GM19455 (cell line): ENCODE measurements at regions not wholly inside any gene's neighbourhood (a gene's known extent, or its start where the extent isn't known, plus 50 kb on each side); places are given as distances from the start of the nearest gene placed in this dataset.
"Not testable (repeated sequence)": the region's sequence is repeated elsewhere in the genome, so short reads cannot be mapped to it uniquely, and the experiment has no call there.

Experiments
- ATAC-seq: cut with Tn5 transposase; IDR thresholded peaks from one replicate; pipeline ENCODE4 v1.9.1; 2021; ENCODE audit not compliant: unreplicated experiment

- ATAC-seq: no peak
Measured at GRCh38 chr3:154684440-154684839, 254.4 kb upstream of the GPR149 start.

DNA sequence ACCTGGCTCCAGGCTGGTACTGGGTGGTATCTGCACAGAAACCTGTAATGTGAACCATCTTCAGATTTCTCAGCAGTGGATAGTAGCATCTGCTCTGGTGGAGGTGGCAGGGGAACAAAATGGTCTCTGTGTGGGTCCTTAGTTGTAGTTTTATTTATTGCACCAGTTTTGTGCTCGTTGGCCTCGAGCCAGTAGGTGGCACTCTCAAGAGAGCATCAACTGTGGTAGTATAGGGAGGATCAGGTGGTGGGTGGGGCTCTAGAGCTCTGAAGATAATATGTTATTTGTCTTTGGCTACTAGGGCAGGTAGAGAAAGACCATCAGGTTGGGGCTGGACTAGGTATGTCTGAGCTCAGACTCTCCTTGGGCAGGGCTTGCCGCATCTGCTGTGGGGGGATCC, 254.0 kb upstream of the GPR149 start:
- ATAC-seq: no peak

DNA sequence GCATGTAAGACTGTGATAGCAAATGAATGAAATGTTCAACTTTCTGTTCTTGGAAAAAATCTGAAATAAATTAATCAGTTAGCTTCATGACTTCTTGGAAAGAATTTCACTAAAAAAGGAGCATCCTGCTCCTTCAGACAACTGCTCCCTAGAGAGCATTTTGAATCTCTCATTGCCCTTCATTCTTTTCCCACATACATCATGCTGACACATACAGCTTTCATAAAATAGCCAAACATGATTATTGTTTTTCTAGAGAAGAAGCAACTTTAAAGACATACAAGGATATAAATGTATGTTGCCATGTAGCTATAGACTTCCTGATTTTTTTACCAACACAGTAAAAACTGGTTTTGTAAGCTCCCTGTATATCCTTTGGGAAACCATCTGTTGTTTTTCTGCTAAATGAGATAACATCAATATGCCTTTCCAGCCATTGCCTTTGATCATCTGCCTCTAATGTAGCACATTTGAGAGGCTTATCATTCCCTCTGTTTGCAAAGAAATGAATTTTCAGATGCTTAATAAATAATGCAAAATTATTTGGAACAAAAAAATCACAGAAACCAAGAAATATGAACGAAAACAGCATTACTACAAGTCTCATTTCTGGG, 248.2 kb upstream of the GPR149 start:
- ATAC-seq: no peak

GRCh38 chr3:154668835-154669234, 238.8 kb upstream of the GPR149 start:
- no peak for ATAC-seq

GRCh38 chr3:154668187-154668586, 238.2 kb upstream of the GPR149 start:
- no peak for ATAC-seq

DNA sequence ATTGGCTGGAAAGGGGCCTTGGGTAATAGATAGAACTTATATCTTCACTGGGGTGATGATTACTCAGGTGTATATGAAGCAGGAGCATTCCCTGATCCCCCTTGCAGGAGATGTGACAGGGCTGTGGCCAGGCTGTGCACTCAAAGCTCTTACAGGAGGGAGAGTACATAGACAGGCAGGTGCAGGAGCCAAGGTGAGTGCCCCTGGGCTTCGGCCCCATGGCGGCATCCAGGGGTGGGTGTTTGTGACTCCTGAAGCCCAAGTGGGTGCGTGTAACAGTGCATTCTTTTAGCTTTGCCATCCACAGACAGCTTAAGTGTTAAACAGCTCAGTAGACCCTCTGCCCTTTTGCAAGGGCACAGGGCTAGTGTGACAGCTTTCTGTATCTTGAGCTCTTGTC, 236.6 kb upstream of the GPR149 start:
- no peak for ATAC-seq

DNA sequence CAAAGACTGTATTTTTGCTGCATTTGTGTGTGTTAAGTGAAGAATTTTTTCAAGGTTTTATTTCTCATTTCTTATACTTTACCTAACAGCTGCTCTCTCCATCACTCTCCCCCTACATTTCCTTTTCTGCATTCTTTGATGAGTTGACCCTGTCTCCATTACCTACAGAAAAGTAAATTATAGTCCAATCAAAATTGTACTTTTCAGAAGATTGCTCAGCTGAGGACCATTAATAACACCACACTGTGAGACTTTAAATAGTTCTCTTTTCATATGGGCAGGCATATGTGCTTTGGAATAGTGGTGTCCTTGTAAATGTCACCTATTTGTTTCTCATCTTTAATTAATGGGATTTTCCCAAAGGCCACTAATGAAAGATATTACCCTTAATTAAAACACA, 234.7 kb upstream of the GPR149 start:
- no peak for ATAC-seq

DNA sequence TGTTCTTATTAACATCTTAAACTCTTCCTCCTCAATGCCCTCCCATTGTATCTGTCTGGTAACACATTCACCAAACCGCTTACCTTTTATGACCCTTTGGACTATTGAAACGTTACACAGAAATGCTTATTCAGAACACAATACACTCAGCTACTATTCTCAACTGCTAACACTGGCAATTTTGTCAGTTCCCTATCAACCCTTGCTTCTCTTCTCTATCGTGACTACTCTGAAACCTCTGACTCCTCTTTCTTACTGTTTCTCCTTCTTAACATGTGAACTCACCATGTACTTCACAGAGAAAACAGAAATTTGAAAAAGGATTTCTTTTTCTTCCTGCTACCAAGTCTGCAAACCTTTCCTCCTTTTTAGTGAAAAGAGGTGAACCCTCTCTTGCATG, 232.9 kb upstream of the GPR149 start:
- no peak for ATAC-seq

DNA sequence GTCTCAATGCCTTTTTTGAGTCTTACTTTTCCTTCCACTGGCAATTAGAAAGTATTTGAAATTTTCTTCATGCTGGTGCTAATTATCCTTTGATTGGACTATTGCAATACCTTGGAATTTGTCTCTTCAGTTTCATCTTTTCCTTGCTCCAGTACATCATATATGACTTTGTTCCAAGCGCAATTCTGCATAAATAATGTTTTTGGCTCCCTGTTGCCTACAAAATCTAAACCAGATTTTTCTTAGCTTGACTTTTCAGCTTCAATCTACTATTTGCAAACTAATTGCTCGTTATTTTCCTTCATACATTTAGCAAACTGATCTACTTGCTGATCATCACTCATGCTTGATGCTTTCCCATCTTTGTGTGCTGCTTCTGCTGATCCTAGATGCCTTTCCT, 230.8 kb upstream of the GPR149 start:
- ATAC-seq: no peak

GRCh38 chr3:154658000-154658399, 228.0 kb upstream of the GPR149 start:
- ATAC-seq: no peak

DNA sequence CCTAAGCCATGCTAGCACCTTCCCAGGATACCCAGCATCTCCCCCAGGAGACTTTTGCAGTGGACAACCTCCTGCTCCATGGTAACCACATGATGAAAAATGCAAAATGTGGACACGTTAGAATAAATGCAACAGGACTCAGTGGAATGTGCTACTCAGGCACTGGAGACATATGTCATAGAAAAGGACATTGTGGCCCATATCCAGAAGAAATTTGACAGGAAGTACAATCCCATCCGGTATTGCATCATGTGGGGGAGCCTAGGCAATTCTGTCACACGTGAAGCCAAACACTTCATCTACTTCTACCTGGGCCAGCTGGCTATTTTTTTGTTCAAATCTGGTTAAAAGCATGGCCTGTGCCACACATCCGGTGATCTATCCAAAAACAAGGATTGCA, 227.2 kb upstream of the GPR149 start:
- no peak for ATAC-seq

DNA sequence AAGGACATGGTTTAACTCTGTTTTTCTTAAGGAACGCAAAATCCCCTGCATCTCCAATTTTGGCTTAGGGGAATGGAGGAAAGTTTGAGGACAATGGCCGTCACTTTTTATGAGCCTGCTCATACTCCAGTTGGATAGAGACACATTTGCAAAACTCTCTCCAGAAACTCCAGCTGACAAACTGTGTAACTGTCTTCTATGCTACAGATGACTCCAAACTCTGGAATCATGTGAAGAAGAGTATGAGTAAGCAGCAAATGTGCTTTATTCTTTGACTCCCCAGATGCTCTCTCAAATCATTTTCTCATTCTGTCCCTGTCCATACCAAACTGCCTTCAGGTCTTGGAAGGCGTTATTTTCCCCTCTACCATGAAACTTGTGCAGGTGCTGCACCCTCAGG, 226.5 kb upstream of the GPR149 start:
- no peak for ATAC-seq

- ATAC-seq: no peak
Measured at GRCh38 chr3:154642145-154642544, 212.2 kb upstream of the GPR149 start.

GRCh38 chr3:154625756-154626155, 195.8 kb upstream of the GPR149 start:
- no peak for ATAC-seq

DNA sequence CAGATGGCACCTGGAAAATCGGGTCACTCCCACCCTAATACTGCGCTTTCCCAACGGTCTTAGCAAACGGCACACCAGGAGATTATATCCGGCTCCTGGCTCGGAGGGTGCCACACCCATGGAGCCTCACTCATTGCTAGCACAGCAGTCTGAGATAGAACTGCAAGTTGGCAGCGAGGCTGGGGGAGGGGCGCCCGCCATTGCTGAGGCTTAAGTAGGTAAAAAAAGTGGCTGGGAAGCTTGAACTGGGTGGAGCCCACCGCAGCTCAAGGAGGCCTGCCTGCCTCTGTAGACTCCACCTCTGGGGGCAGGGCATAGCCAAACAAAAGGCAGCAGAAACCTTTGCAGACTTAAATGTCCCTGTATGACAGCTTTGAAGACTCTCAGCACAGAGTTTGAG, 189.6 kb upstream of the GPR149 start:
- not testable (repeated sequence) for ATAC-seq

- no peak for ATAC-seq
Measured at GRCh38 chr3:154616298-154616697, 186.3 kb upstream of the GPR149 start.

DNA sequence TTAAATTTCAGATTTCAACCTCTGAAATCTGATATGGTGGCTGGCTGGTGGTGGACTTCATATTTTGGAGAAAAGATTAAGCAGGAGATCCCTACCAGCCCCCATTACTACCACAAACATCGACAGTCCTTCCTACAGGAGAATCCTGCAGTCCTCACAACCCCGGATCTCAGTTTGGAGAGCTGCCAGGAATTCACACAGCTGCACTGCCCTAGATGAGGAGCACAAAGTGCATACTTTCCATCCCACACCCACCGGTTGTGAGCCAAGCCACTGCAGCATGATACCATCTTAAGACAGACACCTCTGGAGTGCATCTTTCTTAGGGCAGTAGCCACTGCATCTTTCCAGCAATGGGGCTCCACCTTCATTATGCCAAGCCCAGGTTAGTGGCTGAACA, 185.5 kb upstream of the GPR149 start:
- no peak for ATAC-seq

DNA sequence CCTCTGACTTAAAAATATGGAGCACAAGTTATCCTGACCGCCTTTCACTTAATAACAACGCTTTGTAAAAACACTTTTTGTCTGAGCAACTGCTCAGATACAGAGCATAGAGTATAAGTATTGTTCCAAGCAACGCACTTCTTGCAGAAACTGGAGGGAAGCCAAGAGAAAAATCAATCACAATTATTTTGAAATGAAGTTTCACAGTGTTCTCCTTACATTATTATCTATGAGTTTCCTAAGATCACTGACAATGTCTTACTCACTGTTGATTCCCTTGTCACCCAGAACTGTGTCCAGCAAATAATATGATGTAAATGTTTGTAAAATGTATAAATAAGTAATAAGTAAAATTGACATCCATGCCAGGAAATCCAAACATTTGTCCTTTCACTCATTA, 184.6 kb upstream of the GPR149 start:
- ATAC-seq: no peak

GRCh38 chr3:154614078-154614477, 184.1 kb upstream of the GPR149 start:
- ATAC-seq: no peak

GRCh38 chr3:154602241-154602640, 172.3 kb upstream of the GPR149 start:
- ATAC-seq: no peak

- no peak for ATAC-seq
Measured at GRCh38 chr3:154598166-154598565, 168.2 kb upstream of the GPR149 start.

DNA sequence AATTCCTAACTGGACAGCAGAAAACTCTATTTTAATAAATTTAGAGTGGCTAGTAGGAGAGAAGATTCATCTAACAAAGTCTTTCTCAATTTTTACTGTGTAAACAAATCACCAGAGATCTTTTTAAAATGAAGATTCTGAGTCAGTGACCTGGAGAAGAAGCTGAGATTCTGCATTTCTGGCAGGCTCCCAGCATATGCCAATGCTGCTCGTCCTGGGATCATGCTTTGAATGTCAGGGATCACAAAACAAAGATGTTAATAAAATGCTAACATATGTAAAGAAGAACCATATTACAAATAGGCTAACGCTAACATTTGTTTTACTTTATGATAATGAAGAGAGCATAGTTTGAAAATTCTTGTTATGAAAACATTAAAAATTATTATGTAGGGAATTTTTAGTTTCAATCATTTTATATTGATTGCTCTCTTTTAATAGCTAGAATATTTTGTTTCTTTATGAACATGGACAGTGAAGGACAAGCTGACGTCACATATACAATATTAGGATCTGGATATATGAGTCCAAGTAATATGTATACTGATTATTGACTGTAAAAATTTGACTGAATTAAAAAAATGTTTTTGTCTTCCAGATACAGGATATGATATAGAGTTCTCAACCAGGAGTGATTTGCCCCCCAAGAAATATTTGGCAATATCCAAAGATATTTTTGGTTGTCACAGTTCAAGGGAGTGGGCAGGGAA, 160.8 kb upstream of the GPR149 start:
- no peak for ATAC-seq

DNA sequence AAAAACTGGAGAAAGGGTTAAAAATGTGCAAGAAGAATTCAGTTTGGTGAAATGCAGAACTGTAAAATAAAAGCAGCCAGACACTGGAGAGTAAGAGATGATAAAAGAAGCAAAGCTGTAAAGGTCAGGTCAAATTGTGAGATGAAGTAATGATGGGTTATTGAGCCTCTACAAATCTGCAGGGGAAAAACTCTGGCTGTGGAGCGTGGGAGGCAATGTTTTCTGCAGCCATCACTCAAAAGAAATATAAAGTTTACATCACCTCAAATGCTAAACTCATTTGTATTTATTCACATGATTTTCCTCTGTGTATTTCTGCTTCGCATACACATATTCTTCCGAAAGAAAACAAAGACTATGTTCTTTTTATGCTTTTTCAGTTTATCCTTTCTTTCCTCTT, 158.8 kb upstream of the GPR149 start:
- no peak for ATAC-seq
